ENCODE measurements at regions not wholly inside any gene's neighbourhood (a gene's known extent, or its start where the extent isn't known, plus 50 kb on each side); places are given as distances from the start of the nearest gene placed in this dataset.
"Not testable (repeated sequence)": the region's sequence is repeated elsewhere in the genome, so short reads cannot be mapped to it uniquely, and the experiment has no call there.

DNA sequence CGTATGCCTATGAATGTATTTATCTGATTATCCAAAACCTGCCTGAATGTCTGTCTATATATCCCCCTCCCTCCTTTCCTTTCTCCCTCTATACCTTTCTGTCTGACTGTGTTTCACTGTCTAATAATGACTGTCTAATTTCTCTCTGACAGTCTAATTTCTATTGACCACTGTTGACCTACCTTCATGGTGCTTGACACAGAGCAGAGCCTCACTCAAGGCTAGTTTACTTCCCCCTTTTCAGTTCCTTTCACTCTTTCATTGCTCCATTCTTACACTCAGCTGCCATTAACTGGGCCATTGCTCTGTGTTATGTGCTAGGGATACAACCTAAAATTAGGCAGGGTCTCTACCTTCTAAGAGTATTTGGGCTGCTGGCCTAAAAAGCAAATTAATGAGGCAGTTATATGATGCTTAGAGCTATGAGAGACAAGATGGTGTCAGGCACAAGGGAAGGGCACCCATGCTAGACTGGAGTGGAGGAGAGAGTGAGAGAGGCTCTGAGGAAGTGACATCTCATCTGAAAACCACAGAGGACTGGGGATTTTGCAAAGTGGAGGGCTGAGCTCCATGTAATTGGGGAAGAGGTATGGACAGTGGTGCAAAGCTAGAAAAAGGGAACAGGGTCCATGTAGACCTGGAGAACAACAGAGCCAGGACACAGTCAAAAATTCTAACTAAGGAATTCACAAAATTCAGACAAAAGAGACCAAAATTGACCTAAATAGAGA lies 348.6 kb upstream of the CHRNA7 start:
- not testable (repeated sequence) for DNase-seq (ENCODE audit: low read depth)

DNA sequence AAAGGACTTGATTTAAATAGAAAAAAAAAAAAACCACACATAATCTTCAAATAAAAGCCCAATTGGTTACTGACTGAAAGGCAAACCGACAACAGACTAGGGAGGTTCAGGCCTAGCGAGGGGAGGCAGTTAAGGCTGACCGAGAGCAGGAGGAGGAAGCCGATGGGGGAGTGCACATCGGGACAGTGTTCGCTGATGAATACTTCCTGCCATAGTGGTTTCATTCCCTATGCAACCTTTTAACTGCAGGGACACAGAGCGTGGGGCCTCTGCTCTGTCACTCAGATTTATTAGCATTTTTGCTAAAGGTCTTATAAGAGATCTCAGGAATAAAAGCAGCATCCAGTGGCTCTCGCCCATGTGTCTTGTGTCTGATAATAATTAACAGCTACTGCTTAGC lies 343.2 kb upstream of the CHRNA7 start:
- DNase-seq (ENCODE audit: low read depth): not testable (repeated sequence)

DNA sequence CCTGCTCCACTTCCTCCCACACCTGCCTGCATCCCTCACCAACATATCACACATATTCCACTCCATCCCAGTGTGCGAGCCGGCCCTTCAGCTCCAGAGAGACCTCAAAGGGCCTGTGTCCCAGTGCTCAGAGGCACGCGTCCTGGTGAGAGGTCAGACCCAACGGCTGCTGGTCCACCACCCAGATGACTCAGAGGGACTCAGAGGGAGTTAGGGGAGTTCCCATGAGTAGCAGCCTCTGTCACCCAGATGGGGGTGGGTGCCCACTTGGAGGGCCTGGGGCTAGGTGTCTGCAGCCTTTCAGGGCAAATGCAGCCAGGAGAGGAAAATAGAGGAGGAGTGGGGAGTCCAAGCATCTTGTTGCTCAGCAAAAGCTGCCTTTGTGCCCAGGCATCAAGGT lies 333.8 kb upstream of the CHRNA7 start:
- DNase-seq (ENCODE audit: low read depth): not testable (repeated sequence)

DNA sequence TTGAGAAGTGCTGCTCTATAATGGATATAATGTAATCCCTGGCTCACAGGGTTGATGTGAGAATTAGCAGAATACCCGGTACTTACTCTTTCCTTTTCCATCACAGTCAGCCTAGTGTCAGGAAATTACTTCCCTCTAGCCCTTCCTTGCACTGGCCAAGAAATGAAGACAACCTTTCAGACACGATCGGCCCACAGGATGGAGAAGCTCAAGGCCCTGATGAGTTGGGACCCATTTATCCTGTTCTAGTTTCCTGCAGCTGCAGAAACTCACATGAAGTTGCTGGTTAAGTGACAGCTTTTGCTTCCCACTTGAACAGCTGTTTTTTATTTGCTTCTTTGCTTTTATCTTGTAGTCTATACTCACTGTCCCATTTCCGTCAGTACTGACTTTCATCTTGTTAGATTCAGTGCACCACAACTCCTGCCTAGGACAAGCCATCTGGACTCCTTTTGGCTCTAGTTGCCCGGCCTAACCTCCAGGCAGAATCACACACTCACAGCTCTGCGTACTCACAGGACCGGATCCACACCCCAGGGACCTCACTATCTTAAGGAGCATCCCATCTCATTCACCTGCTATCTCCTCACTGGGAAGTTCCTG lies 325.1 kb upstream of the CHRNA7 start:
- not testable (repeated sequence) for DNase-seq (ENCODE audit: low read depth)

DNA sequence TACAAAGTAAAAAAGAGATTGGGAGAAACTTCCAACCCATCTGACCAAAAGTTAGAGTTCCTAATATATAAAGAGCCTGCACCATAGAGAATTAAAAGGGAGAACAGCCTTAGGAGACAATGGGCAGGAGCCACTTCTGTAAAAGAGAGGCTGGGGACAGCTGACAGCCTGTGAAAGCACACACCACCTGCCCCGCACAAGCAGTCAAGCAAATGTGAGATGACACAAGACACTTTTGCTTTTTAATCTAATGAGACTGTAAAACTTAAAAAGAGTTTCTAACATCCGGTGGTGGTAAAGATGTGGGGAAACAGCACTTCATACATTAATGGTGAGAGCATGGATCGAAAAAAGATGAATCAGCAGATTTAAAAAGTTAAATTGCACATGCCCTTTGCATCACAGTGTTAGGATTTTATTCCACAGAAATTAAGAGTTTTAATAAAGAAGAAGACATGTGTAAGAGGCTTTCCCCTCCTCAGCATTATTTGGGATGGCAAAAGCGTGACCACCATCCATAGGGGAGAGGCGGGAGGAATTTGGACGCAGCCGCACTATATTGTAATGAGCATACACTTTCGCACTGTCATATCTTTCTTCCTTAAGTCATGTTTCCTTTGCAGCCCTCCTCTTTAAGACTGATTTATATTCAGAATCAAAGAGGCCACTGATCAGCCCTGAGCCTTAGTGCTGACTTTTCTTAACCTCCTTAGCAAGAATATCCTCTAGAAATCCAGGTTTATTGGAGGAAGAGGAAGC lies 322.2 kb upstream of the CHRNA7 start:
- not testable (repeated sequence) for DNase-seq (ENCODE audit: low read depth)

DNA sequence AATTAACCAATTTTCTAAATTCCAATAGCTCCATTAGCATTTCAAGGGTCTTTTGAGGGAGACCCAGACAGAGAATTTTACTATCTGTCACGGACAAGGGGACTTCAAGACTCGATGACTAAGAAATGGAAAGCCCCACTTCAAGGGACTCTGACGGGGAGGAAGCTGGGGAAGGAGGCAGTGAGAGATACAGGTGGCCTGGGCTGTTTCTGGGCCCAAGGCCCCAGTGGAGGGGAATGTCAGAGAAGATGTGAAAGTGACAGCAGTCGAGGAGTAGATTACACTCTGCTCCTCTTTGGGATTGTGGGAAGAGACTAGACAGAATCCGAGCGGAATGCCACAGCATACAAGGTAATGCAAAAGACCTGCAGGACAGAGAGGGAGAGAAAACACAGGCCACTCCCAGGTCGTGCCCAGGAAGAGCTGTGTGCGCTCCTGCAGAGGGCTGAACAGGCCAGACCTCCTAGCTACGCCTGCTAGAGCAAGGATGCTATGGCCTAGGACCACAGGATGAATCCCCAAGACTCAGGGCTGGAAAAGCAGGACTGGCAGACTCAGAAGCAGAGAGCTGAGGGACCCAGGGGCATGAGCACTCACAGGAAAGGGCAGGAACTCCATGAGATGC lies 321.5 kb upstream of the CHRNA7 start:
- DNase-seq (ENCODE audit: low read depth): not testable (repeated sequence)

DNA sequence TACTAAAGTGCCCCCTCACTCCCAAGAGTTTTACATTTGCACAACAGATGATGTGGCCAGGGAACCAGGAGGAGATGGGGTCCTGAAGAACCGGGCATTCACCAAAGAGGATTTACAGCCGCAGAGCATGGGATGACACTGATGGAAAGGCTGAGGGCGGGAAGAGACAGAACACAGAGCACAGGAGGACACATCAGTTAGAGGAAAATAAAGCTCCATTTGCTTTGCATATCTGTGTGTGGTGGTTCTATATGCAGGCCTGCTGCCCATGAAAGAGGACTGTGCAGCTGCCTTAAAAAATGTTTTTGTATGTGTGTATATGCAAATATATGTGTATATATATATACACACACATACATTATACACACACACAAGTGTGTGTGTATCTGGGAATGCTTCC lies 320.8 kb upstream of the CHRNA7 start:
- DNase-seq (ENCODE audit: low read depth): not testable (repeated sequence)

DNA sequence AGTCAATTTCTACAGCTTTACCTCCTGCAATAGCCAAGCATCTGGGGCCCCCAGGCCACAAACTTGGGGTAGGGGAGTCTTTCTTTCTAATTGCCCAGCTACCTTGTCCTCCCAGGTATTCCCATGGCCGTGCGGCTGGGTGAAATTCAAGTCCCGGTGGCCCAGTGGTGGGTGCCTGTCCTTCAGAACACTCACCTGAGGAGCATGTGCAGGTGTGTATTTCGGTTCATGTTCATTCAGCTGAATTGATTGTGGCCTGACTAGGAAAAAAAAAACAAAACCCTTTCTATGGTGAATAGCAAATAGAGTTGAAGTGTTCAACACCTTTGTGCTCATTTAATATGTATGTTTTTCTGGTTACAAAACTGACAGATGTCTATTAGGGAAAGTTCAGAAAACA lies 319.5 kb upstream of the CHRNA7 start:
- DNase-seq (ENCODE audit: low read depth): not testable (repeated sequence)

DNA sequence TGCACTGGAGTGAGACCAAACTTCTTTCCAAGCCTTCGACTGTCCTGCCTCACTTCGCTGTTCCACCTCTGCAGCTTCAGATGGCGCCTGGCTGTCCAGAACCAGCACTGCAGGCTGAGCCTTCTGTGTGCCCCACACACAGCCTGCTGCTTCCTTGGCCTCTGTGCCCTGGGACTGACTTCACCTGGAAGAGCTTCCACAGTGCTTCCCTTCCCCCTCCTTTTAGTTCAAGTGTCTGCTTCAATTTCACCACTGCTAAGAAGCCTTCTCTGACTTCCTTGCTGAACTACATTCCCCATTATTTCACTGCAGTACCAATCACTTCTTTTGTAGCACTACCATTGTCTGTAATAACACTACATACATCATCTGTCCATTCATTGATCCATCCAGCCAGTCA lies 315.1 kb upstream of the CHRNA7 start:
- DNase-seq (ENCODE audit: low read depth): not testable (repeated sequence)

DNA sequence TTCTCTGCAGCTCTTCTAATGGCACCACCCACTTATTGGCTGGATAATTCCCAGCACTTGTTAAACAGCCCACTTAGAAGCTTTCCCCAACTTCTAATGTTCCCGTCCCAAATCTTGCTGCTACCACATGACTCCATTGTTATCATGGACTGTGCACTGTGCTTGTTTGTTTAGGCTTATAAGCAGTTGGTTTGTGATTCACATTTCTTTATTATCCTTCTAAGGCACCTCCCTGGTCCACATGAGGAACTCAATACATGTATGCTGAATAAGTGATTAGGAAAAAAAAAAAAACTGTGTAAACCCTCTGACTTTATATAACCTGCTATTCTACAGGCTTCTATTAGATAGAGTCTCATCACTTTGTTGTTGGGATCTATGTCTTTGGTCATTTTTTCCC lies 311.7 kb upstream of the CHRNA7 start:
- not testable (repeated sequence) for DNase-seq (ENCODE audit: low read depth)

DNA sequence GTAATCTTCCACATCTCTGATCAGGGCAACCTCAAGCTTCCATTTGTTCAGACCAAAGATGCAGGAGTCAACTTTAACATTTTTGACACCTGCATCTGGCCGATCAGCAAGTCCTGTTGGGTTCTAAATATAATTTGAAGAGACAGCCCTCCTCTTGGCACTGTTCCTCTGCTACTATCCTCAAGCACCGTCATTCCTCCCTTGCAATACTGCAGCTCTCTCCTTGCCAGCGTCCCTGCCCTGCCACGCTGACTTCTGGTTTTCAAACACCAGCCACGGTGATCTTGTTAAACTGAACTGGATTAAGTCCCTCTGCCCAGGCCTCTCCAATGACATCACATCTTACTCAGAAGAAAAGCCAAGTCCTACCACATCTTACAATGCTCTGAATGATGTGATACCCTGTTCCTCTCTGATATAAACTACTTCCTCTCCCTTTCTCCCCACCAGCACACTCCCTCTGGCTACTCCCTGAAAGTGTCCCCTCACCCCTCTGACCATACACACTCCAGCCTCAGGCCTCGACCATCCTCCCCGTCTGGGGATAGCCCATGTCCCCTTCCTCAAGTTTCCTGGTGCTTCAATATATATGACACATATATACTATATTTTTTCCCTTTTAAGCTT lies 310.8 kb upstream of the CHRNA7 start:
- not testable (repeated sequence) for DNase-seq (ENCODE audit: low read depth)

DNA sequence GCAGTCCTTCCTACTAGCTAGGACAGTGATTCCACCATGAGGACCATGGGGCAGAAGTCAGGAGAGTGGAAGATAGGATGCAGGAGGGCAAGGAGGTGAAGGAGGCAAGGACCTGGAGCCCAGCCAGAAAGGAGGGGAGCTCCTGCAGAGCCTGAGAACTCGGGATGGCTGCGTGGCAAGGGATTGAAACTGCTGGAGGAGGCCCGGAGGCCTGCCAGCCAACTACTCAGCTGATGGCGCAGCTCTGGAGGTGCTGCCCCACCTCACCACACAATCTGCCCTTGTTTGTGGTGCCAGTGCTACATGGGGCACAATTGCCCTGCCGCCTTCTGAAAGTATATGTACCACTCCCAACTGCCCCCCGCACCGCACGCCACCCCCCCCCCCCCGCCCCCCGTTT lies 307.3 kb upstream of the CHRNA7 start:
- DNase-seq (ENCODE audit: low read depth): not testable (repeated sequence)

DNA sequence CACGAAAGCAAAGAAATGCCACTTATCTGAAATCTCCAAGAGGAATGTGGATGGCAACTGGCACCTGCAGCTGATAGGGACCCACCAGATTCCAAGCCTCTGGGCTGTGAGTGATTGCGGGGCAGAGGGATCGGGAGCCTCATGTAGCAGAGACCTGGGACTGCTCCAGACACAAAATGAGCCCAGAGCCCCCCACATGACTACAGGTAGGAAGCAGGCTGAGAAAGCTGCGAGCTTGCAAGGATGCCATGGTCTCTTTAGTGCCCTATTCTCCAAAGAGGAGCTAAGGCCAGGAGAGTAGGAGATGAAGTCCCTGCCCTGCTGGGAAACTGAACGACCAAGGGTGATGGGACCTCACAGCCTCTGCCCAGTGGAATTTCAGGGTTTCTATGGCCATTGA lies 305.4 kb upstream of the CHRNA7 start:
- DNase-seq (ENCODE audit: low read depth): not testable (repeated sequence)

DNA sequence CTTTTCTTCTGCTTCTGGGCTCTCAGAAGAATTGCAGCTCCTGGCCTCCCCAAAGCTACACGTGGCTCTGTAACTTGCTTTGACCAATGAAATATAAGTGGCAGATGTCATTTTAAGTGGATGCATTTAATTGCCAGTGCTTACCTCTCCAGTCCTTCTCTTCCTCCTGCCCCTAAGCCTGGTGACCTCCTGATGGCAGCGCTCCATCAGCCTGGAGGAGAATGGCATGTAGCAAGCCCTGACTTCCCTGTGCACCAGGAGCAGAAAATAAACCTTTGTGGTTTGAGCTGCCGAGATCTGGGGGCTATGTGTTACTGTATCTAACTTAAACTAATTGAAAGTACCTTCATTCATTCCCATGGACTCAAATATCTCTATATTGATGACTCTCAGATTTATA lies 304.7 kb upstream of the CHRNA7 start:
- DNase-seq (ENCODE audit: low read depth): not testable (repeated sequence)

DNA sequence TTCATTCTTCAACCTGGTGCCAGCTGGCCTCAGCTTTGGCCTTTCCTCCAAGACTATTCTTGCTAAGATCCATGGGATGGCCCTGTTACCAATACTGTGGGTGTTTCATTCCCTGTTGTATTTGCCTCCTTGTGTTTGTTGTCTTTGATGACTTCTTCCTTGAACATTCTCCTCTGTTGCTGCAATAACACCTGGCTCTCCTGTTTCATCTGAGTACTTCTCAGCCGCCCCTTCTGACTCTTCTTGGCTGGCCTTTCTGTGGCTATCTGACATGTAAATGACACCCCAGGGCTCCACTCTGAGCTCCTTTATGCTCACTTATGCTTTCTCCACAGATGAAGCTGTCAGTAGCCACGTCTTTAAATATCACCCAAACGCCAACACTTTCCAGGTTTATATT lies 302.7 kb upstream of the CHRNA7 start:
- DNase-seq (ENCODE audit: low read depth): no peak

DNA sequence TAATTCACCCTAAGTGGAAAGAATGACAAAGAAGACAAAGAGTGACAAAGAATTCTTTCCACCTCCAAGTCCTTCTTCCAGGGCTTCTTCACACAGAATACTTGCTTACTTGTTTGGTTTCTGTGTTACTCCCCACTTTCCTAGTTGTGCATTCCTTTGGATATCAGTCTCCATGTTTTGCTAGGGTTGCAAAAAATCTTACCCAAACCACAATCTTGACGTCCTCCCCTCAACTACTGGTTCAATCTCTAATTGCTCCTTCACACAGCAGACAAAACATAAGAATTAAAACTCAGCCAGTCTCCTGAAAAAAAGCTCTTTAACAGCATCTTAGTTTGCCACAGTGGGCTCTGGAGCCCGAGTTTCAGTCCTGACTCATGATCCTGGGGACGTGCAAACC lies 297.6 kb upstream of the CHRNA7 start:
- DNase-seq (ENCODE audit: low read depth): no peak

DNA sequence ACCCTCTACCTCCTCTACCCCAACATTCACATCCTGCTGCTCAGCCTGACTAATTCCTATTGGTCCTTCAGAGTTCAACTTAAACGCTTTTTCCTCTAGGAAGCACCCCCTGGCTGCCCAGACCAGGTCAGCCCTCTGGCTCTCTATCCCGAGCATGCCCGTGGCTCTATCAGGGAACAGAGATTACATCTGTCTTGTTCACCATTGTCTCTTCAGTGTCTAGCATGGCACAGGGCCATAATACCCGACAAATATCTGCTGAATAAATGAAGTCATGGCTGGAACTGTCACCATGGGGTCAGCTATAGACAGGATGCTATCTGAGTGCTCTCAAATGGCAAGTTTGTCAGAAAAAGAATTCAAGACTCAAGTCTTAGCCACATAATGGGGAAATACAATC lies 296.9 kb upstream of the CHRNA7 start:
- no peak for DNase-seq (ENCODE audit: low read depth)

DNA sequence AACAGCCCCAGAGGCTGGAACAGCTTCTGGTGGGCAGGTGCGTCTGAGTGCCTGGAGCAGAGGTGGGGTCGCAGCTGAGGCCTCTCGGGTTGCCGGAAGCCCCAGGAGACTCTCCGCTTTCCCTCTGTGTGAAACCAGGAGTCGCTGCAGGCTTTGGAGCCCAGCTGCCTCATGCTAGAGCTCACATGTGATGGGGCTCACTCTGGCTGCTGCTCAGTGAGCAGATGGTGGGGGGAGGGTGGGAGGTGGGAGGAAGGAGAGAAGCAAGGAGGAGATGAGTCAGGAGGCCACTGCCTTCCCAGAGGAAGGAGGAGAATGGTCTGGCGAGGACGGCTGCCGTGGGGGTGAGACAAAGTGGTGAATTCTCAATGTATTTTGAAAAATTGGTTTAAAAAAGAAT lies 290.1 kb upstream of the CHRNA7 start:
- DNase-seq (ENCODE audit: low read depth): no peak

DNA sequence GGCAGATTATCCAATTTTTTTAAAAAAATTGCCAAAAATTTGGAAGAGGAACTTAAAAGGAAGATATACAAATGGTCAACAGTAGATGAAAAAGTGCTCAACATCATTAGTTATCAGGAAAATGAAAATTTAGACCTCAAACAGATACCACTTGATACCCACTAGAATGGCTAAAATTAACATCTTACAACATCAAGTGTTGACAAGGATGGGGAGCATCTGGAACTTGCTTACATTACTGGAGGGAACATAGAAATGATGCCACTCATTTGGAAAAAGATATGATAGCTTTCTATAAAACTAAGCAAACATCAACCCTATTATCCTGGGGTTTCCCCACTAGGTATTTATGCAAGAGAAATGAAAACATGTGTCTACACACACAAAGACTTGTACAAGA lies 284.5 kb upstream of the CHRNA7 start:
- no peak for DNase-seq (ENCODE audit: low read depth)

DNA sequence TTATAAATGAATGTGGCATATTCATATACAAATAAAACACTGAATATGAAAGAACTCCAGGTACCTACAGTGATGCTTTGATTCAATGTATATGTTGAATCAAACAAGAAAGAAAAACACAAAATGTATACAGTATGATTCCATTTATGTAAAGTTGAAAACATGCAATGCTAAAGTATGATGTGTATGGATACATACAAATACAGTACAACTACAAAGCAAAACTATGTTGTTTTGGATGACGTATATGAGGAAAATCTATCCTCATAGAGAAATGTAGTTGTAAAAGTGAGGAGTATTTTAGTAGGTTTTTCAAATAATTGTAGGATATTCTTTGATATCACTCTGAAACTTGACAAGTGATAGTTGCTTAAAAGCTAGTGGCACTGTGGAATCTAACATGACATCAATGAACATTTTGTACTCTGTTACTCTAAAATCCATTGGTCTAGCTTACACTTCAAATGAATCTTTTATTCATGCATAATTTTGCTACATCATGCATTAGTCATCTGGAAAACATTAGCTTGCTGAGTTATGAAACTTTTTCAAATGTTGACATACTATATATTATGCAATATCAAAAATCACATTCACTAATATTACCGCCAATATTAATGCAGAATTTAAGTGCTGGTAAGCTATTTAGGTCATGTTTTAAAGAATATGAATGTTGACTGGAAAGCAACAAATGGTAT lies 278.1 kb upstream of the CHRNA7 start:
- no peak for DNase-seq (ENCODE audit: low read depth)

DNA sequence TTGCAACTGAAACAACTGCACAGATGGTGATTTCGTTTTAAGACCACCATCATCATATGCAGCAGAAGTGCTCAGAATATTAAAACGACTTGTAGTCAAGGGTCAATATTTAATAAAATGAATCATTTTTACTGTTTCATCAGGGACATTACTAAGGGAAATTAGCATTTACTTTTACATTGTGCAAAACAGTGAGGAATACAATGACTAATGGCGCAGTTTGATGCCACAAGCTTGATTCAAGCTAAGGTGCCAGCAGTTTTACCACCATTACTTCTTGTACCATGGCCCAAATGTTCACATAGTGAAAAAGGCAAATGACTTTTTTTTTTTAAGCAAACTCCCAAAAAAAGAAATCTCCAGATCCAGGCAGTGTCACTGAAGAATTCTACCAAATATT lies 277.4 kb upstream of the CHRNA7 start:
- no peak for DNase-seq (ENCODE audit: low read depth)

DNA sequence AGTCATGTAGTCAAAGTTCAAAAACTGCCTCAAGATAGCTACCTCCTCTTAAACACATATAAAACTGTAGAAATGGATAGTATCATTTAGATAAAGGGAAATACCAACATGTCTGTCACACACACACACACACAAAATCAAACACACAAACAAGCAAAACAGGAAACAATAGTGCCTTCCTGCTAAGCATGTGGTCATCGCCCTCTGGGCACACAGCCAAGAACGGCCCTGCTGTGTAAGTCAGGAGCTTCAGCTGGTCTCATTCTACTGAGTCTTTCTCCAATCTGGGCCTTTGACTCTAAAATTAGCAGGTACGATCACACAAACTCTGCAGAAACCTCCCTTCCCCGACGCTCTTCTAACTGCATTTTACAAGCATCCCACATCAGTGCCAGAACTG lies 272.2 kb upstream of the CHRNA7 start:
- DNase-seq (ENCODE audit: low read depth): no peak
